CD14-positive monocyte (primary cell): ENCODE measurements at regions not wholly inside any gene's neighbourhood (a gene's known extent, or its start where the extent isn't known, plus 50 kb on each side); places are given as distances from the start of the nearest gene placed in this dataset.

ENCODE experiments used
- DNase-seq, 3 donors: peaks; one replicate each; pipeline ENCODE4 v3.0.0-alpha.2; 2011 to 2022
- H2AFZ ChIP-seq: 2 replicates; pipeline ENCODE4 v1.6.0; 2012; ENCODE audit warnings: mild to moderate bottlenecking, low read depth, low read length, inconsistent platforms; ENCODE audit not compliant: insufficient read depth, poor library complexity, severe bottlenecking
- H3K27ac ChIP-seq, 2 donors: 1 replicate in 1 of 2; 2 replicates in 1 of 2; pipeline ENCODE4 v1.5.1; 2012 to 2013; ENCODE audit warnings: low read length in 2 of 2, control low read depth in 1 of 2, inconsistent platforms in 1 of 2, low read depth in 1 of 2, mild to moderate bottlenecking in 1 of 2
- H3K27me3 ChIP-seq, 2 donors: one replicate each; pipeline versions ENCODE4 v1.6.0 to v1.6.1; 2011 to 2013; ENCODE audit warnings: low read length in 2 of 2; ENCODE audit not compliant: control insufficient read depth in 2 of 2, insufficient read depth in 2 of 2
- H3K36me3 ChIP-seq, 2 donors: replicated peaks in 1 of 2; 1 replicate in 1 of 2; 2 replicates in 1 of 2; pipeline versions ENCODE4 v1.5.1 to v1.6.1; 2012 to 2013; ENCODE audit warnings: low read length in 2 of 2, control low read depth in 1 of 2, inconsistent platforms in 1 of 2, mild to moderate bottlenecking in 1 of 2; ENCODE audit not compliant: insufficient read depth in 2 of 2, control insufficient read depth in 1 of 2
- H3K4me1 ChIP-seq, 2 donors: 1 replicate in 1 of 2; 2 replicates in 1 of 2; pipeline versions ENCODE4 v1.5.1 to v1.6.1; 2012 to 2013; ENCODE audit warnings: low read length in 2 of 2, control low read depth in 1 of 2, inconsistent platforms in 1 of 2, mild to moderate bottlenecking in 1 of 2, moderate library complexity in 1 of 2; ENCODE audit not compliant: insufficient read depth in 2 of 2, control insufficient read depth in 1 of 2
- H3K4me2 ChIP-seq: replicated peaks from 2 replicates; pipeline ENCODE3; 2012; ENCODE audit warnings: low read length, moderate library complexity, mild to moderate bottlenecking; ENCODE audit not compliant: poor library complexity, severe bottlenecking; ENCODE audit errors: extremely low read depth
- H3K4me3 ChIP-seq, 3 experiments: fragments of 200-600 bp in 1 of 3; sonication (generic) in 1 of 3; replicated peaks in 1 of 3; 1 replicate in 2 of 3; 2 replicates in 1 of 3; pipeline ENCODE4 v1.5.1; 2011 to 2013; ENCODE audit warnings: low read length in 3 of 3, mild to moderate bottlenecking in 3 of 3, control low read depth in 2 of 3, low read depth in 2 of 3, inconsistent platforms in 1 of 3, moderate library complexity in 1 of 3
- H3K79me2 ChIP-seq: 2 replicates; pipeline ENCODE4 v1.6.0; 2012; ENCODE audit warnings: mild to moderate bottlenecking, control low read depth, inconsistent platforms, low read length, moderate library complexity; ENCODE audit not compliant: insufficient read depth
- H3K9ac ChIP-seq: 2 replicates; pipeline ENCODE4 v1.6.0; 2017; ENCODE audit warnings: low read length, mild to moderate bottlenecking; ENCODE audit not compliant: insufficient read depth, poor library complexity, severe bottlenecking
- H3K9me3 ChIP-seq, 2 donors: replicated peaks in 1 of 2; 1 replicate in 1 of 2; 2 replicates in 1 of 2; pipeline versions ENCODE4 v1.5.1 to v1.6.1; 2012 to 2013; ENCODE audit warnings: low read length in 2 of 2, control low read depth in 1 of 2; ENCODE audit not compliant: control insufficient read depth in 1 of 2, insufficient read depth in 1 of 2
- H4K20me1 ChIP-seq: 2 replicates; pipeline ENCODE4 v1.6.0; 2012; ENCODE audit warnings: mild to moderate bottlenecking, low read length, control low read depth, moderate library complexity; ENCODE audit not compliant: insufficient read depth
- H3K27ac Mint-ChIP-seq, 7 donors: one replicate each; pipeline ENCODE4 v1.8.0; 2020; ENCODE audit warnings: mild to moderate bottlenecking in 7 of 7, mixed read lengths in 7 of 7, moderate library complexity in 6 of 7, inconsistent platforms in 2 of 7
- H3K27me3 Mint-ChIP-seq, 3 donors: one replicate each; pipeline ENCODE4 v1.8.0; 2021 to 2022; ENCODE audit warnings: low read depth in 3 of 3, mild to moderate bottlenecking in 3 of 3, mixed read lengths in 3 of 3, moderate library complexity in 3 of 3, inconsistent platforms in 1 of 3
- H3K36me3 Mint-ChIP-seq, 2 donors: one replicate each; pipeline ENCODE4 v1.8.0; 2020; ENCODE audit warnings: mixed read lengths in 2 of 2, inconsistent platforms in 1 of 2, mild to moderate bottlenecking in 1 of 2
- H3K4me1 Mint-ChIP-seq: one replicate; pipeline ENCODE4 v1.8.0; 2020; ENCODE audit warnings: mild to moderate bottlenecking, mixed read lengths
- H3K4me3 Mint-ChIP-seq, 2 donors: one replicate each; pipeline ENCODE4 v1.8.0; 2020; ENCODE audit warnings: mild to moderate bottlenecking in 2 of 2, mixed read lengths in 2 of 2, moderate library complexity in 1 of 2
- H3K9me3 Mint-ChIP-seq, 7 donors: one replicate each; pipeline ENCODE4 v1.8.0; 2020 to 2022; ENCODE audit warnings: mixed read lengths in 7 of 7, mild to moderate bottlenecking in 6 of 7, moderate library complexity in 6 of 7, inconsistent platforms in 2 of 7
- WGBS: methylation state at CpG from one replicate; pipeline ENCODE4 v1.1.5; 2013; ENCODE audit warnings: missing lambda C conversion rate; ENCODE audit not compliant: insufficient coverage; 5-methylcytosine and 5-hydroxymethylcytosine counted together
- intact Hi-C, 2 donors: fragments of 100-400 bp; cut with micrococcal nuclease; formaldehyde crosslinking; loops; one replicate each; pipeline versions ENCODE4 v1.15.0 to v1.15.1; 2023
- TF ChIP-seq, protein P1 (sequence below): fragments of 200-600 bp; IDR thresholded peaks from one replicate; pipeline ENCODE4 v1.8.0; 2022; ENCODE audit warnings: antibody characterized with exemption, mild to moderate bottlenecking

DNA sequence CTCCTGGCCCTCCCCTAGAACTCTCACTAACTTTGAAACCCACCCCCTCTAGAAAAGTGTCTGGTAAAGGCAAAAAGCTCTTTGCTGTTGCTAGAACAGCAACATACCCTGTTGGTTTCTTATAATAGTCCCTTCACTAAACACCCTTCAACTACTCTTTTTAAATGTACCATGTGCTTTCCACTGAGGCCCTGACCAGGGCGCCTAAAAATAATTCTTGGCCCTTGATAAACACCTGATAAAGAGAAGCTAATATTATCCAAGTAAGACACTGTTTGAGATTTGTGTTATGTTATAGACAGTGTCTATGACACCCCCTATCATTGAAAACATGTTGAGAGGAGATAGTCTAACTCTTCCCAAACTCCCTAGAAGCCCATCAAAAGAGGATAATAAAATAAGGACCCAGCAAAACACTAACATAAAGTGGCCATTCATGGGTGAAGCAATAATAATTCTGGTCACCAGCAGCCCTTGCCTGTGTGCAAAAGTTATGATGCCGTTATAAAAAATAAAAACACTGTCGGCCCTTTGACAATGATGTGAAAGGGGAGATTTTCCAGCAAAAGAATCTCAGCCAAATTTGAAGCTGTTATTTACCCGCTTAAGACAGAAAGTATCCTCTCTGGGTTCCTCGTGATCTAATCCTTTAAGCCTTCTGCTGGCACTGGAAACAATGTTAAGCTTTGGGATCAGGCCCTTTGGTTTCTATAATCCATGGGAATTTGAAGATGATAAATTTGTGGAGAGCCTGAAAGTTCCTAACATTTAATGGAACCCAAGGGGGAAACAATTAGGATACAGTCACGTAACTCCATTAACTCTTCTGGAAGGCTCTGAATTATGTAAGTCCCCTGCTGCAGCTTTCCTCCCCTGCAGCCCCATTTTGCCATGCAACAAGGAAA is 122.6 kb upstream of the PLCB4 start:
- no peak overlapping the region for H3K9ac ChIP-seq
- H3K4me2 ChIP-seq: no peak overlapping the region
- Mint-ChIP-seq H3K4me3 (no peak overlapping the region), H3K36me3 (no peaks in the 10 kb centered on the region), H3K27me3 (peaks cover 0 to 5% (median 3%) of the 10 kb centered on the region in 3 donors), H3K9me3 (peaks cover 0 to 2% (median 0%) of the 10 kb centered on the region in 7 donors), H3K27ac (no peak overlapping the region), H3K4me1 (peaks cover 8% of the 10 kb centered on the region)
- TF ChIP-seq, protein P1, sequence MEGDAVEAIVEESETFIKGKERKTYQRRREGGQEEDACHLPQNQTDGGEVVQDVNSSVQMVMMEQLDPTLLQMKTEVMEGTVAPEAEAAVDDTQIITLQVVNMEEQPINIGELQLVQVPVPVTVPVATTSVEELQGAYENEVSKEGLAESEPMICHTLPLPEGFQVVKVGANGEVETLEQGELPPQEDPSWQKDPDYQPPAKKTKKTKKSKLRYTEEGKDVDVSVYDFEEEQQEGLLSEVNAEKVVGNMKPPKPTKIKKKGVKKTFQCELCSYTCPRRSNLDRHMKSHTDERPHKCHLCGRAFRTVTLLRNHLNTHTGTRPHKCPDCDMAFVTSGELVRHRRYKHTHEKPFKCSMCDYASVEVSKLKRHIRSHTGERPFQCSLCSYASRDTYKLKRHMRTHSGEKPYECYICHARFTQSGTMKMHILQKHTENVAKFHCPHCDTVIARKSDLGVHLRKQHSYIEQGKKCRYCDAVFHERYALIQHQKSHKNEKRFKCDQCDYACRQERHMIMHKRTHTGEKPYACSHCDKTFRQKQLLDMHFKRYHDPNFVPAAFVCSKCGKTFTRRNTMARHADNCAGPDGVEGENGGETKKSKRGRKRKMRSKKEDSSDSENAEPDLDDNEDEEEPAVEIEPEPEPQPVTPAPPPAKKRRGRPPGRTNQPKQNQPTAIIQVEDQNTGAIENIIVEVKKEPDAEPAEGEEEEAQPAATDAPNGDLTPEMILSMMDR: no peak
- no peak for DNase-seq
- no peak overlapping the region for H2AFZ ChIP-seq
- no peaks in the 10 kb centered on the region for H3K36me3 ChIP-seq
- no peaks in the 10 kb centered on the region for H4K20me1 ChIP-seq
- H3K79me2 ChIP-seq: no peaks in the 10 kb centered on the region
- H3K4me3 ChIP-seq: no peak overlapping the region
- no peak overlapping the region for H3K27ac ChIP-seq
- H3K27me3 ChIP-seq: no peaks in the 10 kb centered on the region
- intact Hi-C loops: no loop called here
- no peaks in the 10 kb centered on the region for H3K4me1 ChIP-seq
- WGBS: no CpG with 5 or more reads among the region's 6 CpGs
- H3K9me3 ChIP-seq: peaks cover 0 to 1% of the 10 kb centered on the region in 2 donors

- no peak overlapping the region for H3K27ac ChIP-seq
These were observed 120.4 kb upstream of the PLCB4 start for GRCh38 chr20:8948442-8949020.

More at GRCh38 chr20:8948442-8949020, 120.4 kb upstream of the PLCB4 start:
- DNase-seq: no peak
- no peaks in the 10 kb centered on the region for H3K27me3 ChIP-seq
- H3K4me1 Mint-ChIP-seq: peaks cover 3% of the 10 kb centered on the region
- peaks cover 0 to 4% (median 2%) of the 10 kb centered on the region in 7 donors for H3K9me3 Mint-ChIP-seq
- intact Hi-C loops: no loop called here
- no peaks in the 10 kb centered on the region for H4K20me1 ChIP-seq
- peaks cover 0 to 3% of the 10 kb centered on the region in 2 donors for H3K9me3 ChIP-seq
- H3K4me3 Mint-ChIP-seq: no peak overlapping the region
- TF ChIP-seq, protein P1: no peak
- no peak overlapping the region for H3K9ac ChIP-seq
- H3K36me3 Mint-ChIP-seq: no peaks in the 10 kb centered on the region
- H3K36me3 ChIP-seq: no peaks in the 10 kb centered on the region
- no peak overlapping the region for H2AFZ ChIP-seq
- H3K27me3 Mint-ChIP-seq: peaks cover 0 to 4% (median 2%) of the 10 kb centered on the region in 3 donors
- 81% methylated on average over 2 of the region's 3 CpGs for WGBS
- no peaks in the 10 kb centered on the region for H3K79me2 ChIP-seq
- no peaks in the 10 kb centered on the region for H3K4me1 ChIP-seq
- no peak overlapping the region for H3K27ac Mint-ChIP-seq
- no peak overlapping the region for H3K4me3 ChIP-seq
- no peak overlapping the region for H3K4me2 ChIP-seq
